Thyroid gland (tissue), 4 donors: ENCODE measurements at regions not wholly inside any gene's neighbourhood (a gene's known extent, or its start where the extent isn't known, plus 50 kb on each side); places are given as distances from the start of the nearest gene placed in this dataset.

Source experiments
- DNase-seq, 2 donors: peaks; one replicate each; pipeline ENCODE4 v3.0.0-alpha.2; 2019
- H3K27ac ChIP-seq, 3 donors: fragments of 200-600 bp; sonication (generic); 1 replicate in 2 of 3; 2 replicates in 1 of 3; pipeline ENCODE4 v1.5.1; 2016 to 2019; ENCODE audit warnings: mild to moderate bottlenecking in 1 of 3, moderate library complexity in 1 of 3
- H3K27me3 ChIP-seq: fragments of 200-600 bp; sonication (generic); one replicate; pipeline ENCODE4 v1.5.1; 2019
- H3K36me3 ChIP-seq, 2 donors: fragments of 200-600 bp; sonication (generic); one replicate each; pipeline ENCODE4 v1.5.1; 2016 to 2019
- H3K4me1 ChIP-seq, 2 donors: fragments of 200-600 bp; sonication (generic); one replicate each; pipeline ENCODE4 v1.5.1; 2017 to 2019
- H3K4me3 ChIP-seq, 3 donors: fragments of 200-600 bp; sonication (generic); replicated peaks in 1 of 3; 1 replicate in 2 of 3; 2 replicates in 1 of 3; pipeline ENCODE4 v1.5.1; 2016; ENCODE audit warnings: mild to moderate bottlenecking in 1 of 3
- H3K9me3 ChIP-seq: fragments of 200-600 bp; sonication (generic); one replicate; pipeline ENCODE4 v1.5.1; 2017
- POLR2A ChIP-seq, 2 donors: fragments of 450-650 bp; IDR thresholded peaks; one replicate each; pipeline ENCODE4 v1.6.1; 2017; ENCODE audit warnings: antibody characterized with exemption in 2 of 2, mild to moderate bottlenecking in 2 of 2, moderate library complexity in 1 of 2
- WGBS, 2 donors: methylation state at CpG; one replicate each; pipeline ENCODE4 v1.1.5; 2017; 5-methylcytosine and 5-hydroxymethylcytosine counted together
- intact Hi-C: fragments of 100-400 bp; cut with DNase I; formaldehyde crosslinking; loops from one replicate; pipeline ENCODE4 v1.15.1; 2023
- TF ChIP-seq, protein P1 (sequence below), 6 experiments: fragments of 200-600 bp in 3 of 6; fragments of 450-650 bp in 3 of 6; sonication (generic) in 3 of 6; IDR thresholded peaks; one replicate each; pipeline ENCODE4 v1.5.1; 2016 to 2019; ENCODE audit warnings: antibody characterized with exemption in 6 of 6, mild to moderate bottlenecking in 2 of 6, inconsistent platforms in 1 of 6, moderate library complexity in 1 of 6

DNA sequence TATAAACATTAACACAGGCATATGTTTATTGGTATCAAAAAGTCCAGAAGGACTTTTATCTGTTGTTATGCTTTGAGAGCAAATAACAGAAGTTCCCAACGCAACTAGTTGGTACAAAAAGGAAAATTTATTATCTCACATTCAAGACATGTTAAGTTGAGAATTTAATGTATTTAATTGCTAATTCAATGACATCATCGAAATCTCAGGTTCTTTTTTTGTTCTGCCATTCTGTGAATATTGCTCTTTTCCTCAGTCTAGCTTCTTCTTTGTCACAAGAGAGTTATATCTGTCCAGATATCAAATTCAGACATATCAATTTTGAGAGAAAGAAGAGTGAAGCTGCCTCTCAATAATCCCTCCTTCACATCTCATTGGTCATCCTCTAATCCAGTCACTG lies 307.6 kb upstream of the PCSK5 start:
- H3K36me3 ChIP-seq, result no peaks in the 10 kb centered on the region
- WGBS, 2 donors, result 91 to 93% methylated on average over 2 of the region's 2 CpGs
- no peak for DNase-seq
- TF ChIP-seq, protein P1, sequence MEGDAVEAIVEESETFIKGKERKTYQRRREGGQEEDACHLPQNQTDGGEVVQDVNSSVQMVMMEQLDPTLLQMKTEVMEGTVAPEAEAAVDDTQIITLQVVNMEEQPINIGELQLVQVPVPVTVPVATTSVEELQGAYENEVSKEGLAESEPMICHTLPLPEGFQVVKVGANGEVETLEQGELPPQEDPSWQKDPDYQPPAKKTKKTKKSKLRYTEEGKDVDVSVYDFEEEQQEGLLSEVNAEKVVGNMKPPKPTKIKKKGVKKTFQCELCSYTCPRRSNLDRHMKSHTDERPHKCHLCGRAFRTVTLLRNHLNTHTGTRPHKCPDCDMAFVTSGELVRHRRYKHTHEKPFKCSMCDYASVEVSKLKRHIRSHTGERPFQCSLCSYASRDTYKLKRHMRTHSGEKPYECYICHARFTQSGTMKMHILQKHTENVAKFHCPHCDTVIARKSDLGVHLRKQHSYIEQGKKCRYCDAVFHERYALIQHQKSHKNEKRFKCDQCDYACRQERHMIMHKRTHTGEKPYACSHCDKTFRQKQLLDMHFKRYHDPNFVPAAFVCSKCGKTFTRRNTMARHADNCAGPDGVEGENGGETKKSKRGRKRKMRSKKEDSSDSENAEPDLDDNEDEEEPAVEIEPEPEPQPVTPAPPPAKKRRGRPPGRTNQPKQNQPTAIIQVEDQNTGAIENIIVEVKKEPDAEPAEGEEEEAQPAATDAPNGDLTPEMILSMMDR (IDR thresholded peaks at IDR 0.05), result no peak
- TF ChIP-seq POLR2A (IDR thresholded peaks at IDR 0.05), result no peak
- no peaks in the 10 kb centered on the region for H3K4me1 ChIP-seq
- intact Hi-C loops, result no loop called here
- no peak overlapping the region for H3K27ac ChIP-seq
- no peak overlapping the region for H3K4me3 ChIP-seq
- H3K27me3 ChIP-seq, result no peaks in the 10 kb centered on the region
- H3K9me3 ChIP-seq, result no peaks in the 10 kb centered on the region

DNA sequence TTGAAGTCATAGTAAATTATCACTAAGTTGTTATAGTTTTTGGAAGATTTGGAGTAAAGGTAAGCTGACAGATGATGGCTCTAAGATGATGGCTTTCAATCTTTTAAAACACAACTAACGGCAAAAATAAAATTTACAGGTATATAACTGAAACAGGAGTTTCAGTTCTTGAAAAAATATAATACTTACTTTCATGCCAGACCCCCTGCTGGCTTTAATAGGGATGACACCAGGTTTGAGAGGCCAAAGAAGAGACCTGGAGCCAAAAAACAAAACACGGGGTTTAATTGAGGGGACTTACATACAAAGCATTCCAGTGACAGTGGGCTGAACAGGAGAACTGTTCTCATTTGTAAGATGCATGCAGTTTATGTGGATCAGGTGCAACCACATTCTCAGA lies 301.7 kb upstream of the PCSK5 start:
- no peaks in the 10 kb centered on the region for H3K9me3 ChIP-seq
- intact Hi-C loops, result no loop called here
- peaks cover 4 to 10% of the 10 kb centered on the region in 2 donors for H3K4me1 ChIP-seq
- no peak overlapping the region for H3K27ac ChIP-seq
- 71 to 75% methylated on average over 2 of the region's 2 CpGs for WGBS, 2 donors
- no peaks in the 10 kb centered on the region for H3K36me3 ChIP-seq
- DNase-seq, result no peak
- no peak overlapping the region for H3K4me3 ChIP-seq
- no peaks in the 10 kb centered on the region for H3K27me3 ChIP-seq
- TF ChIP-seq, protein P1 (IDR thresholded peaks at IDR 0.05), result peak in 2 of 6 experiments; percentile 12 to 39
- TF ChIP-seq POLR2A (IDR thresholded peaks at IDR 0.05), result no peak

DNA sequence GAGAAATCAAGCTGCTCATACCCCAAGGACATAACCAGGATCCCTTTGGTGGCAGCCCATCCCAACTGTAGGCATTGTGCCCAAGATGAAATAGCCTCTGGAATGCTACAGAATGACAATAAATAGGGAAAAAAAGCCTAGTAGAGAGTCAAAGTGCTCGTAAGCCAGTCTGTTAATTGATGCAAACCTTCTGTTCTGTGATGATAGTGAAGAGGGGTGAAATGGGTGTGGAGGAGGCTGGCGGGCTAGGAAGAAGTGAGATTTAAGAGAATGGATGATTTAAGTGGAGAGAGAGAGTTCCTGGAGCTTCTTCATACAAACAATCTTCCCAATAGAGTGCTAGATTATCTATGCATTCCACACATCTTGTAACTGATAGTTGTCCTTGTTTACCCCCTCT lies 301.0 kb upstream of the PCSK5 start:
- no peak overlapping the region for H3K27ac ChIP-seq
- TF ChIP-seq POLR2A (IDR thresholded peaks at IDR 0.05), result no peak
- TF ChIP-seq, protein P1 (IDR thresholded peaks at IDR 0.05), result no peak
- intact Hi-C loops, result no loop called here

DNA sequence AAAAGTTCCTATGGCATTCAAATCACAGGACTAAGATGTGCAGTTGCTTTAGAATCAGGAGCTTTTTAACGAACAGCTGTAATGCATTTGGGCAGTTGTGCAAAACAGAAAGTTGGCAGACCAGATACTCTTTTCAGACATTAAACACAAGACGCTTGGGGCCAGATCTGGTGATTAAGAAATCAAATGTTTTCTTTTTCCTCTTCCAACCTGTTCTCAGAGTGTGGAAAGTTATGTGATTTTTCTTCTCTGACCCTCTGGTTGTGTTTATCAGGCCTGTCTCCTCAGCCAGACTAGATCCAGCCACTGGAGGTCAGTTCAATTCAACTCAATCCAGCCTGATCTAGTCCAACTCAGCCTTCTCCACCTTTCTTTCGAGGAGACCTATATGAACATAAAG lies 298.5 kb upstream of the PCSK5 start:
- DNase-seq, result peak; percentile 3 to 8
- Histone ChIP-seq H3K27me3 (no peaks in the 10 kb centered on the region), H3K4me3 (no peak overlapping the region), H3K4me1 (peaks cover 4 to 10% of the 10 kb centered on the region in 2 donors), H3K36me3 (no peaks in the 10 kb centered on the region), H3K27ac (peak overlapping the region in 2 of 3 donors; percentile 19 to 40), H3K9me3 (no peaks in the 10 kb centered on the region)
- TF ChIP-seq POLR2A (IDR thresholded peaks at IDR 0.05), result no peak
- TF ChIP-seq, protein P1 (IDR thresholded peaks at IDR 0.05), result no peak
- intact Hi-C loops, result no loop called here
- WGBS, 2 donors, result 42 to 43% methylated on average over 3 of the region's 3 CpGs

More for the DNA sequence above, 301.0 kb upstream of the PCSK5 start:
- H3K9me3 ChIP-seq, result no peaks in the 10 kb centered on the region
- no peaks in the 10 kb centered on the region for H3K27me3 ChIP-seq
- DNase-seq, result no peak
- H3K36me3 ChIP-seq, result no peaks in the 10 kb centered on the region
- 84 to 89% methylated on average over 2 of the region's 2 CpGs for WGBS, 2 donors
- peaks cover 4 to 10% of the 10 kb centered on the region in 2 donors for H3K4me1 ChIP-seq
- no peak overlapping the region for H3K4me3 ChIP-seq

DNA sequence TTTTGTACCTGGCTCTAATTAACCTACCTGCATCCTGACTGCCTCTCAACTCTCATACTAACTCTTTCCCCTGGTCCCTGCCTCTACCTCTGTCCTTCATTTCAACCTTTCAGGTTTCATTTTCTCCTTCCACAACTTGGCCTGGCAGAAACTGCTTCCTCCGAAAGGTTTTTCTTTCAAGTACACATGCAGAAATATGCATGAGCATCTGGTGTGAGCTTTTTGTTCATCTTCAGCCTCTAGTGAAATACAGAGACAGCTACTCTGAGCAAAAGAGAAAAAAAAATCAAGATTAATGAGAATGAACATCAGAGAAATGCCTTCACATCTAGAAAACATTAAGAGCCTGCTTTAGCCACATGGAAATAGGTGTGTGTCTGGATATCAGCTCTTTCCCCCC lies 297.9 kb upstream of the PCSK5 start:
- Histone ChIP-seq H3K27me3 (no peaks in the 10 kb centered on the region), H3K27ac (peak overlapping the region in 1 of 3 donors; percentile 19), H3K4me3 (no peak overlapping the region), H3K4me1 (peaks cover 4 to 10% of the 10 kb centered on the region in 2 donors), H3K36me3 (no peaks in the 10 kb centered on the region), H3K9me3 (no peaks in the 10 kb centered on the region)
- DNase-seq, result no peak
- 96 to 98% methylated on average over 1 of the region's 1 CpG for WGBS, 2 donors
- intact Hi-C loops, result no loop called here
- no peak for TF ChIP-seq POLR2A (IDR thresholded peaks at IDR 0.05)
- TF ChIP-seq, protein P1 (IDR thresholded peaks at IDR 0.05), result no peak
